ENCODE measurements at regions not wholly inside any gene's neighbourhood (a gene's known extent, or its start where the extent isn't known, plus 50 kb on each side); places are given as distances from the start of the nearest gene placed in this dataset.

DNA sequence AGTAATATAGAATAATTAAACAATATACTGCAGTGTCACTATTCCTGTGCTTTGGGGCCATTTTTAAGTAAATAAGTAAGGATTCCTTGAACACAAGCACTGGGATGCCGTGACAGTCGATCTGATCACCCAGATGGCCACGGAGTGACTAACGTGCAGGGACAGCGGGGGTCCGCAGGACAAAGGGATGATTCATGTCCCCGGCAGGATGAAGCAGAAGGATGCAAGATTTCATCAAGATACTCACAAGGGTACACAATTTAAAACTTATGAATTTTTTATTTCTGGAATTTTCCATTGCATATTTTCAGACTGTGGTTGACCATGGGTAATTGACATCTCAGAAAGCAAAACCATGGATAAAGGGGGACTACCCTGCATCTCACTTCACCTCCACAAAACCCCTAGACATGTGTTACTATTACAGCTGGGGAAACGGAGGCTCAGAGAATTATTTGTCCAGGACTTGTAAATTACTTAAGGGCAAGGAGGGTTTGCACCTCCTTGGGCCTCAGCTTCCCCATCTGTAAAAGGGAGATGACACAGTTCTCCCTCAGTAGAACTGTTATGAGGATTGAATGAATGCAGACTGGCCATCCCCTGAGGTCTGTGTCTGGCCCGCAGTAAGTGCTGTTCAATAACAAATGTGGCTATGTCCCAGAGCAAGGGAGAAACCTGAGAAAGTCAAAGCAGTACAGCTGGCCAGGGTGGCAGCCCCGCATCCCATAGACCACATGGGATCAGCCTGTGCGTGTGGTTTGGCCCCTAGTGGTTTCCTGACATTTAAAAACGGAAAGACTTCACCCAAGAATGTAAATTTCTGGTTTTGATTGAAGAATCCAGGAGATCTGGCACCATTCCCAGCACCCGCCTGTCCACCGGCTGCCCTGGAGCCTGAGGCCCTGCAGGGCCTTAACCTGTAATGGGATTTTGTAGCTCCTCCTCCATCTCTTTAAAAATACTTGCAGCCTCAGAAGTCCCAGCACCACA, 235.5 kb downstream of the BMP7 start:
- DNase-seq (ENCODE audit: low read depth), result no peak
- H3K4me3 ChIP-seq (ENCODE audit: low read depth, low read length), result no peak overlapping the region
- TF ChIP-seq, protein P1, sequence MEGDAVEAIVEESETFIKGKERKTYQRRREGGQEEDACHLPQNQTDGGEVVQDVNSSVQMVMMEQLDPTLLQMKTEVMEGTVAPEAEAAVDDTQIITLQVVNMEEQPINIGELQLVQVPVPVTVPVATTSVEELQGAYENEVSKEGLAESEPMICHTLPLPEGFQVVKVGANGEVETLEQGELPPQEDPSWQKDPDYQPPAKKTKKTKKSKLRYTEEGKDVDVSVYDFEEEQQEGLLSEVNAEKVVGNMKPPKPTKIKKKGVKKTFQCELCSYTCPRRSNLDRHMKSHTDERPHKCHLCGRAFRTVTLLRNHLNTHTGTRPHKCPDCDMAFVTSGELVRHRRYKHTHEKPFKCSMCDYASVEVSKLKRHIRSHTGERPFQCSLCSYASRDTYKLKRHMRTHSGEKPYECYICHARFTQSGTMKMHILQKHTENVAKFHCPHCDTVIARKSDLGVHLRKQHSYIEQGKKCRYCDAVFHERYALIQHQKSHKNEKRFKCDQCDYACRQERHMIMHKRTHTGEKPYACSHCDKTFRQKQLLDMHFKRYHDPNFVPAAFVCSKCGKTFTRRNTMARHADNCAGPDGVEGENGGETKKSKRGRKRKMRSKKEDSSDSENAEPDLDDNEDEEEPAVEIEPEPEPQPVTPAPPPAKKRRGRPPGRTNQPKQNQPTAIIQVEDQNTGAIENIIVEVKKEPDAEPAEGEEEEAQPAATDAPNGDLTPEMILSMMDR (IDR thresholded peaks at IDR 0.05; ENCODE audit: insufficient read depth, low read depth, low read length, missing control alignments), result no peak

DNA sequence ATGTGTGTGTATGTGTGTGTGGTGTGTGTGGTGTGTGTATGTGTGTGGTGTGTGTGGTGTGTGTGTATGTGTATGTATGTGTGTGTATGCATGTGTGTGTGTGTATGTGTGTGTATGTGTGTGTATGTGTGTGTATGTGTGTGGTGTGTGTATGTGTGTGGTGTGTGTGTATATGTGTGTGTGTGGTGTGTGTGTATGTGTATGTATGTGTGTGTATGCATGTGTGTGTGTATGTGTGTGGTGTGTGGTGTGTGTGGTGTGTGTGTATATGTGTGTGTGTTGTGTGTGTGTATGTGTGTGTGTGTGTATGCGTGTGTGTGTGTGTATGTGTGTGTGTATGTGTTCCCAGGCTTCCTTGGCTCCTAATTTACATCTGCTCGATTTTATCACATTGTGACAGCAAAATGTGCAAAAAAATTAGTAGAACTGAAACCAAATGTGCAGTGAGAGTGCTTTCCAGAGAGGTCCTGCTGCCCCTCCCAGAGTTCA, 234.5 kb downstream of the BMP7 start:
- no peak overlapping the region for H3K4me3 ChIP-seq (ENCODE audit: low read depth, low read length)
- TF ChIP-seq, protein P1 (IDR thresholded peaks at IDR 0.05; ENCODE audit: insufficient read depth, low read depth, low read length, missing control alignments), result no peak
- DNase-seq (ENCODE audit: low read depth), result no peak

- TF ChIP-seq, protein P1 (IDR thresholded peaks at IDR 0.05; ENCODE audit: insufficient read depth, low read depth, low read length, missing control alignments), result no peak
- no peak overlapping the region for H3K4me3 ChIP-seq (ENCODE audit: low read depth, low read length)
- no peak for DNase-seq (ENCODE audit: low read depth)
Observed at GRCh38 chr20:57032847-57033246, 233.6 kb downstream of the BMP7 start.

GRCh38 chr20:57034001-57034400, 232.4 kb downstream of the BMP7 start:
- DNase-seq (ENCODE audit: low read depth), result no peak
- TF ChIP-seq, protein P1 (IDR thresholded peaks at IDR 0.05; ENCODE audit: insufficient read depth, low read depth, low read length, missing control alignments), result no peak
- no peak overlapping the region for H3K4me3 ChIP-seq (ENCODE audit: low read depth, low read length)

- DNase-seq (ENCODE audit: low read depth), result no peak
- no peak overlapping the region for H3K4me3 ChIP-seq (ENCODE audit: low read depth, low read length)
- TF ChIP-seq, protein P1 (IDR thresholded peaks at IDR 0.05; ENCODE audit: insufficient read depth, low read depth, low read length, missing control alignments), result no peak
Observed at GRCh38 chr20:57037689-57038088, 228.8 kb downstream of the BMP7 start.

GRCh38 chr20:57038608-57039440, 227.6 kb downstream of the BMP7 start:
- TF ChIP-seq, protein P1 (IDR thresholded peaks at IDR 0.05; ENCODE audit: insufficient read depth, low read depth, low read length, missing control alignments), result no peak

More at GRCh38 chr20:57038608-57039440, 227.6 kb downstream of the BMP7 start:
- H3K4me3 ChIP-seq (ENCODE audit: low read depth, low read length), result no peak overlapping the region
- DNase-seq (ENCODE audit: low read depth), result no peak
